B cell (primary cell): ENCODE measurements at regions not wholly inside any gene's neighbourhood (a gene's known extent, or its start where the extent isn't known, plus 50 kb on each side); places are given as distances from the start of the nearest gene placed in this dataset.

Experiments used
- ATAC-seq: fragments of 200-7000 bp; cut with Tn5 transposase; one replicate; pipeline ENCODE4 v1.10.0; 2021; ENCODE audit warnings: low read depth, mild to moderate bottlenecking, moderate number of reproducible peaks, moderate library complexity
- CTCF ChIA-PET: fragments of 350-600 bp; sonication (Branson Sonifier 250); formaldehyde crosslinking; loops from one replicate; lab custom pipeline; 2021; ENCODE audit warnings: antibody characterized with exemption, inconsistent platforms; lab: Charles Lee
- POLR2A ChIA-PET: fragments of 350-600 bp; sonication (Branson Sonifier 250); formaldehyde crosslinking; loops from one replicate; lab custom pipeline; 2021; ENCODE audit warnings: antibody characterized with exemption; lab: Charles Lee
- DNase-seq: peaks from one replicate; pipeline ENCODE4 v3.0.0; 2013
- H2AFZ ChIP-seq: 2 replicates; pipeline ENCODE4 v1.6.1; 2012; ENCODE audit warnings: mild to moderate bottlenecking, low read depth, low read length; ENCODE audit not compliant: insufficient read depth, poor library complexity, severe bottlenecking
- H3K27ac ChIP-seq, 2 donors: 1 replicate in 1 of 2; 2 replicates in 1 of 2; pipeline ENCODE4 v1.5.1; 2012 to 2013; ENCODE audit warnings: low read length in 2 of 2, mild to moderate bottlenecking in 2 of 2, moderate library complexity in 1 of 2
- H3K27me3 ChIP-seq, 4 experiments: fragments of 200-600 bp in 1 of 4; sonication (generic) in 1 of 4; replicated peaks in 1 of 4; 1 replicate in 2 of 4; 2 replicates in 2 of 4; pipeline versions ENCODE4 v1.6.1 to v1.7.0; 2013 to 2016; ENCODE audit warnings: low read length in 3 of 4, mild to moderate bottlenecking in 2 of 4, mixed read lengths in 1 of 4, moderate library complexity in 1 of 4; ENCODE audit not compliant: insufficient read depth in 4 of 4, control insufficient read depth in 3 of 4; ENCODE audit errors: control extremely low read depth in 1 of 4
- H3K36me3 ChIP-seq, 2 experiments: replicated peaks in 1 of 2; 1 replicate in 1 of 2; 2 replicates in 1 of 2; pipeline versions ENCODE4 v1.6.1 to v1.7.1; 2013; ENCODE audit warnings: low read length in 1 of 2; ENCODE audit not compliant: insufficient read depth in 2 of 2, control insufficient read depth in 1 of 2; ENCODE audit errors: control extremely low read depth in 1 of 2, extremely low read depth in 1 of 2
- H3K4me1 ChIP-seq, 2 donors: fragments of 200-600 bp in 1 of 2; sonication (generic) in 1 of 2; 1 replicate in 1 of 2; 2 replicates in 1 of 2; pipeline versions ENCODE4 v1.5.1 to v1.6.1; 2013 to 2017; ENCODE audit warnings: low read length in 2 of 2; ENCODE audit not compliant: control insufficient read depth in 2 of 2, insufficient read depth in 2 of 2
- H3K4me2 ChIP-seq: replicated peaks from 2 replicates; pipeline ENCODE3; 2012; ENCODE audit warnings: mild to moderate bottlenecking, low read depth, low read length; ENCODE audit not compliant: poor library complexity, severe bottlenecking
- H3K4me3 ChIP-seq, 5 experiments: fragments of 200-600 bp in 1 of 5; sonication (generic) in 1 of 5; 1 replicate in 3 of 5; 2 replicates in 2 of 5; pipeline versions ENCODE4 v1.5.1 to v1.7.0; 2011 to 2016; ENCODE audit warnings: low read length in 4 of 5, mild to moderate bottlenecking in 4 of 5, low read depth in 2 of 5, control low read depth in 1 of 5, moderate library complexity in 1 of 5; ENCODE audit not compliant: insufficient read depth in 1 of 5; ENCODE audit errors: control extremely low read depth in 1 of 5, extremely low read depth in 1 of 5
- H3K79me2 ChIP-seq: fragments of 200-600 bp; sonication (generic); one replicate; pipeline ENCODE4 v1.6.0; 2016; ENCODE audit warnings: low read length; ENCODE audit not compliant: control insufficient read depth, insufficient read depth
- H3K9ac ChIP-seq: fragments of 200-600 bp; sonication (generic); 2 replicates; pipeline ENCODE4 v1.6.1; 2017; ENCODE audit warnings: mild to moderate bottlenecking, low read length, moderate library complexity
- H3K9me3 ChIP-seq, 3 donors: one replicate each; pipeline versions ENCODE4 v1.6.1 to v1.7.1; 2013; ENCODE audit warnings: low read length in 2 of 3; ENCODE audit not compliant: control insufficient read depth in 2 of 3, insufficient read depth in 1 of 3; ENCODE audit errors: control extremely low read depth in 1 of 3
- H4K20me1 ChIP-seq: 2 replicates; pipeline ENCODE4 v1.6.0; 2012; ENCODE audit warnings: mild to moderate bottlenecking, low read length; ENCODE audit not compliant: insufficient read depth, control insufficient read depth, poor library complexity, severe bottlenecking
- H3K27ac Mint-ChIP-seq: one replicate; pipeline ENCODE4 v1.8.0; 2021; ENCODE audit warnings: mixed read lengths
- H3K27me3 Mint-ChIP-seq: one replicate; pipeline ENCODE4 v1.8.0; 2021; ENCODE audit warnings: mixed read lengths
- H3K4me1 Mint-ChIP-seq: one replicate; pipeline ENCODE4 v1.8.0; 2021; ENCODE audit warnings: mixed read lengths
- H3K4me3 Mint-ChIP-seq: one replicate; pipeline ENCODE4 v1.8.0; 2021; ENCODE audit warnings: mixed read lengths
- H3K9me3 Mint-ChIP-seq: one replicate; pipeline ENCODE4 v1.8.0; 2022; ENCODE audit warnings: mixed read lengths; ENCODE audit not compliant: insufficient read depth
- EZH2 ChIP-seq: IDR thresholded peaks from 2 replicates; pipeline ENCODE4 v1.6.1; 2012; ENCODE audit warnings: borderline replicate concordance, low read depth, mild to moderate bottlenecking, moderate library complexity, low read length; ENCODE audit not compliant: insufficient read depth, poor library complexity, severe bottlenecking
- WGBS: methylation state at CpG from one replicate; pipeline ENCODE4 v1.1.5; 2013; ENCODE audit warnings: missing lambda C conversion rate; ENCODE audit not compliant: insufficient coverage; 5-methylcytosine and 5-hydroxymethylcytosine counted together
- intact Hi-C: fragments of 100-400 bp; cut with micrococcal nuclease; formaldehyde crosslinking; loops from one replicate; pipeline ENCODE4 v1.10.0; 2022
- TF ChIP-seq, protein P1 (sequence below): fragments of 200-600 bp; IDR thresholded peaks from one replicate; pipeline ENCODE4 v1.8.0; 2022; ENCODE audit warnings: antibody characterized with exemption, mild to moderate bottlenecking

DNA sequence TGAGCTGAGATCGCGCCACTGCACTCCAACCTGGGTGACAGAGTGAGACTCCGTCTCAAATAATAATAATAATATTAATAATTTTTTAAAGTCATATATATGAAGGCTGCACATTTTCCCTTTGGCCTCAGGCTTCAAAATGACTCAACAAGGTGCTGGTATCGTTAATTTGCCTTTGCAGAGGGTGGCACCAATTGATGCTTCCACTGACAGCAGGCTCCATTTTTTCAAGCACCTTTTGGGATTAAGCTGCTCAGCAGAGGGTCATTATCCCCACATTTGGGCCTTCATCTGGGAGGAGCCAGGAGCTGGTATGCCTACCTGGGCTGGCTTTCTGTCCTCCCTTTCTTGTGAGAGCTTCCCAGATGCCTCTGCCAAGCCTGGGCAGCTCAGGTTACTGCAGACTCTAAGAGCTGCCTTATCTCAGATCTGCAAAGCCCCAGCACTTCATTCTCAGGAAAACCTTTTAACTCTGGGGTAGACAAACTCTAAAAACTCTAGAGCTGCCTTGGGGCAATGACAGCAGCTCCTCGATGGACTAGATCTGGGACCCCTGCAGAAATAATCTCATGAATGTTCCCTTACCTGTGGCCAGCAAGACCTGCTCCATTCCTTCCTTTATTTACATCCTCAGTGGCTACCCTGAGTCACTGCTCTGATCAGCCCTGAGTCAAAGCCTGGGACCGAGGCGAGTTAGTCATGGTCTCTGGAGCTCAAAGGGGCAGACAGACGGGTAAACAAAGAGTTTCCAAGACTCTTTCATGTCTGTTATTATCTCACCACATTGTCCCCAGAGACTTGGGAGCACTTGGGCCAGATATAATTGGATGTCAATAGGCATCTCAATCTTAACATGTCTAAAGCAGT, 80.0 kb upstream of the EYA2 start:
- H3K36me3 ChIP-seq, result no peaks in the 10 kb centered on the region
- no peaks in the 10 kb centered on the region for H3K4me1 ChIP-seq
- TF ChIP-seq EZH2, result no peak
- TF ChIP-seq, protein P1, sequence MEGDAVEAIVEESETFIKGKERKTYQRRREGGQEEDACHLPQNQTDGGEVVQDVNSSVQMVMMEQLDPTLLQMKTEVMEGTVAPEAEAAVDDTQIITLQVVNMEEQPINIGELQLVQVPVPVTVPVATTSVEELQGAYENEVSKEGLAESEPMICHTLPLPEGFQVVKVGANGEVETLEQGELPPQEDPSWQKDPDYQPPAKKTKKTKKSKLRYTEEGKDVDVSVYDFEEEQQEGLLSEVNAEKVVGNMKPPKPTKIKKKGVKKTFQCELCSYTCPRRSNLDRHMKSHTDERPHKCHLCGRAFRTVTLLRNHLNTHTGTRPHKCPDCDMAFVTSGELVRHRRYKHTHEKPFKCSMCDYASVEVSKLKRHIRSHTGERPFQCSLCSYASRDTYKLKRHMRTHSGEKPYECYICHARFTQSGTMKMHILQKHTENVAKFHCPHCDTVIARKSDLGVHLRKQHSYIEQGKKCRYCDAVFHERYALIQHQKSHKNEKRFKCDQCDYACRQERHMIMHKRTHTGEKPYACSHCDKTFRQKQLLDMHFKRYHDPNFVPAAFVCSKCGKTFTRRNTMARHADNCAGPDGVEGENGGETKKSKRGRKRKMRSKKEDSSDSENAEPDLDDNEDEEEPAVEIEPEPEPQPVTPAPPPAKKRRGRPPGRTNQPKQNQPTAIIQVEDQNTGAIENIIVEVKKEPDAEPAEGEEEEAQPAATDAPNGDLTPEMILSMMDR, result no peak
- H2AFZ ChIP-seq, result no peak overlapping the region
- Mint-ChIP-seq H3K27me3 (peaks cover 39% of the 10 kb centered on the region), H3K4me1 (no peaks in the 10 kb centered on the region), H3K27ac (no peak overlapping the region), H3K4me3 (no peak overlapping the region), H3K9me3 (no peaks in the 10 kb centered on the region)
- CTCF ChIA-PET, result no interaction called here
- 37% methylated on average over 4 of the region's 8 CpGs for WGBS
- H3K27ac ChIP-seq, result no peak overlapping the region
- no peak for DNase-seq
- H3K27me3 ChIP-seq, result peaks cover 0 to 22% (median 3%) of the 10 kb centered on the region in 4 experiments
- no peaks in the 10 kb centered on the region for H3K79me2 ChIP-seq
- no peak for ATAC-seq
- intact Hi-C loops, result no loop called here
- H3K4me3 ChIP-seq, result no peak overlapping the region
- no peak overlapping the region for H3K9ac ChIP-seq
- H4K20me1 ChIP-seq, result no peaks in the 10 kb centered on the region
- POLR2A ChIA-PET, result no interaction called here
- H3K4me2 ChIP-seq, result no peak overlapping the region
- no peaks in the 10 kb centered on the region for H3K9me3 ChIP-seq

DNA sequence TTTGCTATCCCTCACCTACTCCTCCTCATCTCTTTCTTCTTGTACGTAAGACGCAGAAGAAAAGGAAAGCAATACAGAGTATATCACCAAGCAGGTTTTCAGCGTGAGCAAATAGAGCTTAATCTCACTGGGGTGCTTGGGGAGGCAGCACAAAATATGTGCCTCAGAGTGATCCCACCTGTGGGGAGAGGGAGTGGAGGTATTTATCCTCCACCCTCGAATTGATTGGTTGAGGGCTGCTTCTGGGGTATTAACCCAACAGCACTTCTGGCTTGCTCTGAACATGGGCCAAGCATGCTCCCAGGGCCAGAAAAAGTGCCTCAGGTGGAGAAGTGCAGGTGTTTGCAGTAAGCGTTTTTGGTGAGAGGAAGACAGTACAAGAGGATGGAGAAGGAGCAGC, 78.5 kb upstream of the EYA2 start:
- H3K36me3 ChIP-seq, result no peaks in the 10 kb centered on the region
- H3K27ac ChIP-seq, result no peak overlapping the region
- DNase-seq (no peak), ATAC-seq (no peak)
- POLR2A ChIA-PET, result no interaction called here
- intact Hi-C loops, result no loop called here
- no peaks in the 10 kb centered on the region for H3K79me2 ChIP-seq
- no peak overlapping the region for H2AFZ ChIP-seq
- no peaks in the 10 kb centered on the region for H4K20me1 ChIP-seq
- H3K9me3 Mint-ChIP-seq, result no peaks in the 10 kb centered on the region
- H3K27ac Mint-ChIP-seq, result no peak overlapping the region
- no peak for TF ChIP-seq EZH2
- TF ChIP-seq, protein P1, result no peak
- no peaks in the 10 kb centered on the region for H3K9me3 ChIP-seq
- no peak overlapping the region for H3K9ac ChIP-seq
- no peak overlapping the region for H3K4me3 ChIP-seq
- H3K4me1 ChIP-seq, result no peaks in the 10 kb centered on the region
- no peak overlapping the region for H3K4me3 Mint-ChIP-seq
- H3K4me2 ChIP-seq, result no peak overlapping the region
- CTCF ChIA-PET, result no interaction called here
- peaks cover 33% of the 10 kb centered on the region for H3K27me3 Mint-ChIP-seq
- peaks cover 0 to 22% (median 0%) of the 10 kb centered on the region in 4 experiments for H3K27me3 ChIP-seq
- WGBS, result 83% methylated on average over 2 of the region's 5 CpGs
- no peaks in the 10 kb centered on the region for H3K4me1 Mint-ChIP-seq
